GM12878 (cell line): ENCODE measurements at regions not wholly inside any gene's neighbourhood (a gene's known extent, or its start where the extent isn't known, plus 50 kb on each side); places are given as distances from the start of the nearest gene placed in this dataset.

Source experiments
- ATAC-seq: fragments of 200-7000 bp; cut with Tn5 transposase; 3 replicates; pipeline ENCODE4 v1.9.1; 2020; ENCODE audit warnings: mild to moderate bottlenecking, moderate library complexity
- BruUV-seq: library from RNA; stranded (reverse); fragments of 400-500 nt; replicated peaks from 2 replicates; lab custom pipeline; 2021; lab: Mats Ljungman, UMichigan
- CTCF ChIA-PET: fragments of 300-600 bp; sonication (Branson Sonifier 250); formaldehyde crosslinking; extraction: SDS; loops from one replicate; lab custom pipeline; 2021; ENCODE audit warnings: inconsistent platforms; lab: Yijun Ruan, JAX
- POLR2A ChIA-PET: fragments of 350-600 bp; formaldehyde crosslinking; extraction: SDS; loops from one replicate; lab custom pipeline; 2021; ENCODE audit warnings: inconsistent platforms; lab: Charles Lee
- RAD21 ChIA-PET: fragments of 300-600 bp; sonication (Branson Sonifier 250); formaldehyde crosslinking; loops from one replicate; lab custom pipeline; 2023; ENCODE audit warnings: antibody characterized with exemption; ENCODE audit not compliant: unreplicated experiment; lab: Charles Lee
- SMC1A ChIA-PET: fragments of 300-600 bp; sonication (Branson Sonifier 250); formaldehyde crosslinking; loops from one replicate; lab custom pipeline; 2023; ENCODE audit not compliant: unreplicated experiment, uncharacterized antibody; lab: Charles Lee
- DNase-seq: peaks from one replicate; pipeline ENCODE4 v3.0.0-alpha.2; 2011; ENCODE audit warnings: low read depth, low spot score
- FAIRE-seq: peaks from 3 replicates; lab custom pipeline; 2011; peaks lifted over from hg19 to GRCh38; lab: Jason Lieb, UNC
- H2AFZ ChIP-seq: 2 replicates; pipeline ENCODE4 v1.6.0; 2011; ENCODE audit warnings: low read depth, low read length, control low read depth; ENCODE audit not compliant: control insufficient read depth
- H3K27ac ChIP-seq: 2 replicates; pipeline ENCODE4 v1.5.1; 2011; ENCODE audit warnings: control low read depth; ENCODE audit not compliant: control insufficient read depth, insufficient read depth
- H3K27me3 ChIP-seq, 2 experiments: replicated peaks in 1 of 2; 2 replicates each; pipeline versions ENCODE4 v1.6.0 to v1.6.1; 2011; ENCODE audit warnings: low read length in 1 of 2; ENCODE audit not compliant: control insufficient read depth in 2 of 2, insufficient read depth in 2 of 2
- H3K36me3 ChIP-seq, 2 experiments: 2 replicates each; pipeline ENCODE4 v1.5.1; 2011; ENCODE audit warnings: low read length in 1 of 2; ENCODE audit not compliant: control insufficient read depth in 2 of 2, insufficient read depth in 2 of 2
- H3K4me1 ChIP-seq: 2 replicates; pipeline ENCODE4 v1.6.1; 2011; ENCODE audit warnings: mild to moderate bottlenecking, low read length, moderate library complexity, mixed read lengths; ENCODE audit not compliant: control insufficient read depth, insufficient read depth
- H3K4me2 ChIP-seq: 2 replicates; pipeline ENCODE4 v1.6.0; 2011; ENCODE audit warnings: control low read depth; ENCODE audit not compliant: control insufficient read depth, insufficient read depth
- H3K4me3 ChIP-seq: fragments of 200-600 bp; sonication (generic); 2 replicates; pipeline ENCODE4 v1.5.1; 2016
- H3K79me2 ChIP-seq: 2 replicates; pipeline ENCODE4 v1.6.0; 2011; ENCODE audit warnings: low read length; ENCODE audit not compliant: control insufficient read depth, insufficient read depth
- H3K9ac ChIP-seq: 2 replicates; pipeline ENCODE4 v1.8.0; 2011; ENCODE audit warnings: low read length, control low read depth, mixed read lengths; ENCODE audit not compliant: control insufficient read depth, insufficient read depth
- H3K9me3 ChIP-seq: replicated peaks from 3 replicates; pipeline ENCODE4 v1.5.1; 2011; ENCODE audit warnings: mild to moderate bottlenecking, low read length; ENCODE audit not compliant: control insufficient read depth, insufficient read depth
- H4K20me1 ChIP-seq: 2 replicates; pipeline ENCODE4 v1.6.0; 2011; ENCODE audit not compliant: control insufficient read depth, insufficient read depth
- CTCF ChIP-seq, 3 experiments: IDR thresholded peaks in 2 of 3; conservative IDR thresholded peaks in 1 of 3; 2 replicates each; pipeline ENCODE4 v1.5.1; 2011; ENCODE audit warnings: low read depth in 3 of 3, low read length in 3 of 3, mild to moderate bottlenecking in 3 of 3, control low read depth in 2 of 3, moderate library complexity in 2 of 3, inconsistent platforms in 1 of 3, mixed read lengths in 1 of 3; ENCODE audit not compliant: control insufficient read depth in 2 of 3, insufficient read depth in 1 of 3; ENCODE audit errors: extremely low read depth in 1 of 3
- EP300 ChIP-seq, 2 experiments: fragments of 150-350 bp in 1 of 2; IDR thresholded peaks; 2 replicates each; pipeline ENCODE4 v1.6.1; 2011 to 2012; ENCODE audit warnings: low read depth in 2 of 2, low read length in 2 of 2, borderline replicate concordance in 1 of 2, improper control_type of control experiment in 1 of 2, inconsistent platforms in 1 of 2; ENCODE audit not compliant: control insufficient read depth in 1 of 2
- IRF4 ChIP-seq: IDR thresholded peaks from 2 replicates; pipeline ENCODE4 v1.6.1; 2011; ENCODE audit warnings: low read depth, low read length
- KAT2A ChIP-seq: conservative IDR thresholded peaks from 2 replicates; pipeline ENCODE4 v1.6.1; 2011; ENCODE audit warnings: low read depth, low read length; ENCODE audit not compliant: control insufficient read depth
- LARP7 ChIP-seq: fragments of 450-650 bp; IDR thresholded peaks from 2 replicates; pipeline ENCODE4 v1.6.1; 2017; ENCODE audit warnings: mild to moderate bottlenecking
- MAX ChIP-seq: IDR thresholded peaks from 2 replicates; pipeline ENCODE4 v1.6.1; 2012; ENCODE audit warnings: low read depth, low read length, improper control_type of control experiment
- NR2C1 ChIP-seq: fragments of 450-650 bp; IDR thresholded peaks from 2 replicates; pipeline ENCODE4 v1.6.1; 2017; ENCODE audit warnings: antibody characterized with exemption, mild to moderate bottlenecking, moderate library complexity
- NR2C2 ChIP-seq: IDR thresholded peaks from 2 replicates; pipeline ENCODE4 v1.6.1; 2011; ENCODE audit warnings: borderline replicate concordance, low read depth; ENCODE audit not compliant: control insufficient read depth, insufficient read length
- POLR2AphosphoS2 ChIP-seq: IDR thresholded peaks from 2 replicates; pipeline ENCODE4 v1.6.1; 2011; ENCODE audit warnings: low read depth, mild to moderate bottlenecking, low read length, improper control_type of control experiment, moderate library complexity
- RAD51 ChIP-seq: fragments of 450-650 bp; IDR thresholded peaks from 2 replicates; pipeline ENCODE4 v1.6.1; 2016; ENCODE audit warnings: moderate library complexity, mild to moderate bottlenecking, inconsistent platforms
- REST ChIP-seq: IDR thresholded peaks from 2 replicates; pipeline ENCODE4 v1.6.1; 2012; ENCODE audit warnings: mild to moderate bottlenecking, low read depth, low read length
- SKIL ChIP-seq: fragments of 450-650 bp; IDR thresholded peaks from 2 replicates; pipeline ENCODE4 v1.6.1; 2017; ENCODE audit warnings: mild to moderate bottlenecking, low read depth, inconsistent platforms; ENCODE audit not compliant: poor library complexity, severe bottlenecking
- SMC3 ChIP-seq: IDR thresholded peaks from 2 replicates; pipeline ENCODE4 v1.6.1; 2011; ENCODE audit warnings: low read length, improper control_type of control experiment, borderline replicate concordance
- SP1 ChIP-seq: IDR thresholded peaks from one replicate; pipeline ENCODE4 v1.6.1; 2011; ENCODE audit warnings: low read depth, low read length
- SPI1 ChIP-seq: IDR thresholded peaks from 2 replicates; pipeline ENCODE4 v1.6.1; 2011; ENCODE audit warnings: low read depth, mild to moderate bottlenecking, low read length, moderate library complexity, borderline replicate concordance; ENCODE audit not compliant: insufficient read depth
- SUPT20H ChIP-seq: IDR thresholded peaks from 2 replicates; pipeline ENCODE4 v1.6.1; 2011; ENCODE audit warnings: low read depth, mild to moderate bottlenecking, low read length, moderate library complexity, borderline replicate concordance; ENCODE audit not compliant: control insufficient read depth
- ZNF24 ChIP-seq: fragments of 450-650 bp; IDR thresholded peaks from 2 replicates; pipeline ENCODE4 v1.6.1; 2017; ENCODE audit warnings: antibody characterized with exemption, mild to moderate bottlenecking
- ZNF274 ChIP-seq: IDR thresholded peaks from one replicate; pipeline ENCODE4 v1.8.0; 2011; ENCODE audit not compliant: insufficient read length, insufficient read depth
- WGBS: methylation state at CpG from one replicate; pipeline ENCODE4 v1.1.6; 2016; ENCODE audit warnings: low lambda C conversion rate; ENCODE audit not compliant: insufficient replicate concordance, insufficient coverage; ENCODE audit errors: missing lambda C conversion rate; 5-methylcytosine and 5-hydroxymethylcytosine counted together
- in situ Hi-C: fragments of 300-500 bp; cut with MboI; formaldehyde crosslinking; loops from 9 replicates; pipeline ENCODE4 v1.14.3; 2018; ENCODE audit warnings: mixed read lengths
- intact Hi-C: fragments of 100-400 bp; cut with micrococcal nuclease; formaldehyde crosslinking; loops from one replicate; pipeline ENCODE4 v1.14.2; 2022; ENCODE audit not compliant: unreplicated experiment

- in situ Hi-C loops: no loop called here
- DNase-seq (no peak), ATAC-seq (no peak), FAIRE-seq (no peak)
- WGBS: 93% methylated on average over 27 of the region's 38 CpGs
- H3K4me2 ChIP-seq: no peak overlapping the region
- RAD21 ChIA-PET: no interaction called here
- H3K27me3 ChIP-seq: no peaks in the 10 kb centered on the region
- POLR2A ChIA-PET: no interaction called here
- no TSS peak for BruUV-seq
- CTCF ChIA-PET: no interaction called here
- no peaks in the 10 kb centered on the region for H3K36me3 ChIP-seq
- intact Hi-C loops: no loop called here
- H4K20me1 ChIP-seq: no peaks in the 10 kb centered on the region
- H3K9me3 ChIP-seq: no peaks in the 10 kb centered on the region; the same call in 2 of the 3 replicates
- H3K4me3 ChIP-seq: no peak overlapping the region
- no peak overlapping the region for H3K9ac ChIP-seq
- H3K4me1 ChIP-seq: no peaks in the 10 kb centered on the region
- no peaks in the 10 kb centered on the region for H3K79me2 ChIP-seq
- no peak overlapping the region for H3K27ac ChIP-seq
- no peak overlapping the region for H2AFZ ChIP-seq
- SMC1A ChIA-PET: no interaction called here
- TF ChIP-seq ZNF274: no peak
- no peak for TF ChIP-seq NR2C1
- no peak for TF ChIP-seq SUPT20H
- TF ChIP-seq REST: no peak
- no peak for TF ChIP-seq MAX
- no peak for TF ChIP-seq EP300 (IDR thresholded peaks at IDR 0.05; ENCODE audit: borderline replicate concordance in 1 of 2, control insufficient read depth in 1 of 2, low read depth in 2 of 2, low read length in 2 of 2)
- TF ChIP-seq SP1: no peak
- no peak for TF ChIP-seq SMC3
- no peak for TF ChIP-seq ZNF24
- TF ChIP-seq NR2C2: no peak
- TF ChIP-seq POLR2AphosphoS2: no peak
- TF ChIP-seq RAD51: no peak
- no peak for TF ChIP-seq SKIL
- no peak for TF ChIP-seq IRF4
- no peak for TF ChIP-seq CTCF (IDR thresholded peaks at IDR 0.05 in 2 of 3, conservative IDR thresholded peaks at IDR 0.05 in 1 of 3; ENCODE audit: control insufficient read depth in 2 of 3, extremely low read depth in 1 of 3, insufficient read depth in 1 of 3, low read depth in 3 of 3, low read length in 3 of 3)
- TF ChIP-seq LARP7: no peak
- TF ChIP-seq SPI1: no peak
- no peak for TF ChIP-seq KAT2A
Measured at GRCh38 chr20:29744071-29744470, 1513.4 kb upstream of the DEFB115 start.
